ENCODE measurements at regions not wholly inside any gene's neighbourhood (a gene's known extent, or its start where the extent isn't known, plus 50 kb on each side); places are given as distances from the start of the nearest gene placed in this dataset.

- TF ChIP-seq ATF3 (IDR thresholded peaks at IDR 0.05; ENCODE audit: insufficient read depth, low read depth, low read length): no peak
- no peak for TF ChIP-seq EZH2 (IDR thresholded peaks at IDR 0.05; ENCODE audit: low read depth, low read length, severe bottlenecking)
- no peak for TF ChIP-seq EGR1 (IDR thresholded peaks at IDR 0.05; ENCODE audit: borderline replicate concordance, low read depth, low read length)
Measured at GRCh38 chr5:101877451-101877850, 418.6 kb downstream of the SLCO4C1 start (continued).

All from H1 (cell line).